HG02970 (cell line): ENCODE measurements at regions not wholly inside any gene's neighbourhood (a gene's known extent, or its start where the extent isn't known, plus 50 kb on each side); places are given as distances from the start of the nearest gene placed in this dataset.

Experiments used
- ATAC-seq: cut with Tn5 transposase; IDR thresholded peaks from one replicate; pipeline ENCODE4 v1.9.1; 2021; ENCODE audit warnings: mild to moderate bottlenecking, moderate library complexity, moderate number of reproducible peaks; ENCODE audit not compliant: unreplicated experiment, low FRiP score

- ATAC-seq, result no peak
Observed at GRCh38 chr14:101186544-101186943, 283.0 kb upstream of the RTL1 start.

- ATAC-seq, result no peak
Observed at GRCh38 chr14:101186992-101187815, 283.7 kb upstream of the RTL1 start.

- ATAC-seq, result no peak
Observed at GRCh38 chr14:101187816-101188570, 284.5 kb upstream of the RTL1 start.

- ATAC-seq, result no peak
Observed at GRCh38 chr14:101188571-101188915, 285.0 kb upstream of the RTL1 start.

- ATAC-seq, result no peak
Observed at GRCh38 chr14:101189266-101189665, 285.7 kb upstream of the RTL1 start.

GRCh38 chr14:101189962-101190560, 286.5 kb upstream of the RTL1 start:
- no peak for ATAC-seq

GRCh38 chr14:101191101-101191720, 287.7 kb upstream of the RTL1 start:
- no peak for ATAC-seq

GRCh38 chr14:101191721-101192660, 288.5 kb upstream of the RTL1 start:
- ATAC-seq, result no peak

GRCh38 chr14:101192661-101193000, 289.1 kb upstream of the RTL1 start:
- no peak for ATAC-seq

- no peak for ATAC-seq
Observed at GRCh38 chr14:101193106-101193844, 289.8 kb upstream of the RTL1 start.

GRCh38 chr14:101193845-101194372, 290.4 kb upstream of the RTL1 start:
- ATAC-seq, result no peak

GRCh38 chr14:101194373-101195308, 291.1 kb upstream of the RTL1 start:
- ATAC-seq, result no peak

- no peak for ATAC-seq
Observed at GRCh38 chr14:101195309-101195901, 291.9 kb upstream of the RTL1 start.

GRCh38 chr14:101196051-101196712, 292.7 kb upstream of the RTL1 start:
- no peak for ATAC-seq

- ATAC-seq, result no peak
Observed at GRCh38 chr14:101196795-101197590, 293.5 kb upstream of the RTL1 start.
